Mesendoderm (in vitro differentiated cells): ENCODE measurements at regions not wholly inside any gene's neighbourhood (a gene's known extent, or its start where the extent isn't known, plus 50 kb on each side); places are given as distances from the start of the nearest gene placed in this dataset.
"Not testable (repeated sequence)": the region's sequence is repeated elsewhere in the genome, so short reads cannot be mapped to it uniquely, and the experiment has no call there.

Experiments used
- DNase-seq: peaks from one replicate; pipeline ENCODE4 v3.0.0; 2013
- H2AK5ac ChIP-seq: 2 replicates; pipeline ENCODE4 v1.6.1; 2013; ENCODE audit warnings: low read length, inconsistent platforms
- H2BK120ac ChIP-seq: 2 replicates; pipeline ENCODE4 v1.6.1; 2013; ENCODE audit warnings: low read depth, mild to moderate bottlenecking, low read length, moderate library complexity, mixed read lengths
- H2BK15ac ChIP-seq: replicated peaks from 2 replicates; pipeline ENCODE4 v1.6.1; 2013; ENCODE audit warnings: low read depth, mild to moderate bottlenecking, moderate library complexity
- H2BK5ac ChIP-seq: 2 replicates; pipeline ENCODE4 v1.6.1; 2013; ENCODE audit warnings: low read length, inconsistent platforms
- H3K18ac ChIP-seq: 2 replicates; pipeline ENCODE4 v1.6.1; 2013; ENCODE audit warnings: mild to moderate bottlenecking, low read length, mixed read lengths
- H3K23ac ChIP-seq: one replicate; pipeline ENCODE4 v1.6.1; 2013; ENCODE audit warnings: low read length
- H3K27ac ChIP-seq: 2 replicates; pipeline ENCODE4 v1.5.1; 2013; ENCODE audit warnings: low read depth, mild to moderate bottlenecking, inconsistent platforms, low read length, moderate library complexity
- H3K27me3 ChIP-seq: 2 replicates; pipeline ENCODE4 v1.6.1; 2013; ENCODE audit warnings: low read length, control low read depth, mild to moderate bottlenecking, inconsistent platforms; ENCODE audit not compliant: insufficient read depth, poor library complexity
- H3K36me3 ChIP-seq: 2 replicates; pipeline ENCODE4 v1.6.1; 2013; ENCODE audit warnings: low read length, inconsistent platforms; ENCODE audit not compliant: control insufficient read depth, insufficient read depth
- H3K4ac ChIP-seq: one replicate; pipeline ENCODE4 v1.6.1; 2013; ENCODE audit warnings: low read depth, mild to moderate bottlenecking, low read length, moderate library complexity
- H3K4me1 ChIP-seq: 2 replicates; pipeline ENCODE4 v1.6.1; 2013; ENCODE audit warnings: low read depth, low read length, inconsistent platforms; ENCODE audit not compliant: control insufficient read depth
- H3K4me2 ChIP-seq: 2 replicates; pipeline ENCODE4 v1.6.1; 2013; ENCODE audit warnings: low read length
- H3K4me3 ChIP-seq: 2 replicates; pipeline ENCODE4 v1.5.1; 2013; ENCODE audit warnings: mild to moderate bottlenecking, low read length
- H3K56ac ChIP-seq: one replicate; pipeline ENCODE4 v1.6.1; 2013; ENCODE audit warnings: low read length
- H3K79me1 ChIP-seq: 2 replicates; pipeline ENCODE4 v1.6.1; 2013; ENCODE audit warnings: low read length, inconsistent platforms
- H3K79me2 ChIP-seq: 2 replicates; pipeline ENCODE4 v1.6.1; 2013; ENCODE audit warnings: mild to moderate bottlenecking, low read length; ENCODE audit not compliant: control insufficient read depth, insufficient read depth
- H3K9ac ChIP-seq: 2 replicates; pipeline ENCODE4 v1.6.1; 2013; ENCODE audit warnings: low read length, inconsistent platforms
- H4K5ac ChIP-seq: one replicate; pipeline ENCODE4 v1.6.1; 2013; ENCODE audit warnings: low read length
- H4K8ac ChIP-seq: one replicate; pipeline ENCODE4 v1.6.1; 2013; ENCODE audit warnings: low read depth, mild to moderate bottlenecking, control low read depth, low read length, moderate library complexity
- WGBS: extraction: QIAGEN DNeasy Blood & Tissue Kit; methylation state at CpG from one replicate; pipeline ENCODE4 v1.1.7; 2013; ENCODE audit warnings: low lambda C conversion rate, missing lambda C conversion rate; ENCODE audit not compliant: insufficient coverage; ENCODE audit errors: extremely low coverage; 5-methylcytosine and 5-hydroxymethylcytosine counted together

DNA sequence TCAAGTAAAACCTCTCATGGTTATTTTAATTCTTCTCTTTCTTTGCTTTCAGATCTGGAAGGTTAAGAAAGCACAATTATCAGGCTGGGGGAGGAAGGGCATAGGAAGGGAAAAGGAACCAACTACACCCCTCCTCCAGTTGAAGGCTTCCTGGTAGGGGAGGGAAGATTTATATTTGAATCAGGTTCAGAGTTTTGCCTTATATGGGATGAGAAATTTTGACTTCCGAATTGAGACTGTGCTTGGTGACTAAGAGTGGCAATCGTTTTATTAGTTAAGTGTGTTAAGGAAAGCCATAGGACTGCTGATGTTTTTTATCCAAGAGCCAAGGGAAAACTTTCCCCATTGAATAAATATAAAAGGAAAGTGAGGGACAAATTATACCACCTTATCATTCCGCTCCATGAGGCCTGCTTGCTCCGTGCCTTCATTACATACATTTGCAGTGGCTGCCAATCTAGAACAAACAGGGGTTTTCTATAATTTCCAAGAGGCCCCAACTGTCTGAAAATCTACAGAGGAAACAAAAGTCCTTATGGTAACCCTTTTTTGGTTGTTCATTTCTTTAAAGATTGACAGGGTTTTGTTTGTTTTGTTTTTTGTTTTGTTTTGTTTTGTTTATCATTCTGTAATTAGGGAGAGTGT is 115.7 kb upstream of the EPB41L4A start:
- H3K18ac ChIP-seq: no peak overlapping the region
- H3K4me3 ChIP-seq: no peak overlapping the region
- H3K23ac ChIP-seq: no peak overlapping the region
- H3K4me2 ChIP-seq: no peak overlapping the region
- no peak overlapping the region for H3K9ac ChIP-seq
- H3K79me2 ChIP-seq: no peaks in the 10 kb centered on the region
- H3K27me3 ChIP-seq: no peaks in the 10 kb centered on the region
- H2BK15ac ChIP-seq: no peak overlapping the region
- H2BK120ac ChIP-seq: no peak overlapping the region
- H3K56ac ChIP-seq: no peak overlapping the region
- no CpG with 5 or more reads among the region's 4 CpGs for WGBS
- no peak overlapping the region for H4K5ac ChIP-seq
- no peak overlapping the region for H4K8ac ChIP-seq
- H3K27ac ChIP-seq: no peak overlapping the region
- H3K4ac ChIP-seq: no peak overlapping the region
- peaks cover 7% of the 10 kb centered on the region for H3K4me1 ChIP-seq
- H3K36me3 ChIP-seq: no peaks in the 10 kb centered on the region
- H3K79me1 ChIP-seq: no peaks in the 10 kb centered on the region
- H2BK5ac ChIP-seq: no peak overlapping the region
- H2AK5ac ChIP-seq: no peak overlapping the region
- no peak for DNase-seq

DNA sequence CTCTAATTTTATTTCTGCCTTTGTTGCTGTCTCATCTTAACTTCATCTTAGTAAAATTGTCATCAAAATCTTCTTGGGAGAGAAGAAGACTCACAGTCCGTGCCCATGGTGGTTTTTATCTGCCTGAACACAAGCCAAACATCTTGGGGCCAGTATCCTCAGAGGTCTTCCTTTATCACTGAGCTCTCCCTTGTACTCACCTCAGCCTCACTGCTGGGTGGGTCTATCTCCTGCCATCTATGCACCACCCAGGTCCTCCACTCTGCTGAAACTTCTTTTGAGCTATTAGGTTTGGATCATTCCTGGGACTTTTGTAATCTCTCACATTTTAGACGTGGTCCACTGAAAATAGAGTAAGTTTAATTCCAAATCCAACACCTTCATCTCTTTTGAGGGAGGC is 116.3 kb upstream of the EPB41L4A start:
- Histone ChIP-seq H3K18ac (no peak overlapping the region), H2BK15ac (no peak overlapping the region), H3K79me2 (no peaks in the 10 kb centered on the region), H3K4me2 (no peak overlapping the region), H3K27me3 (no peaks in the 10 kb centered on the region), H3K23ac (no peak overlapping the region), H4K5ac (no peak overlapping the region), H3K36me3 (no peaks in the 10 kb centered on the region), H2BK5ac (no peak overlapping the region), H3K4me1 (peaks cover 7% of the 10 kb centered on the region), H4K8ac (no peak overlapping the region), H3K56ac (no peak overlapping the region), H3K27ac (no peak overlapping the region), H3K4ac (no peak overlapping the region), H2AK5ac (no peak overlapping the region), H2BK120ac (no peak overlapping the region), H3K4me3 (no peak overlapping the region), H3K9ac (no peak overlapping the region), H3K79me1 (no peaks in the 10 kb centered on the region)
- no CpG with 5 or more reads among the region's 2 CpGs for WGBS
- no peak for DNase-seq

DNA sequence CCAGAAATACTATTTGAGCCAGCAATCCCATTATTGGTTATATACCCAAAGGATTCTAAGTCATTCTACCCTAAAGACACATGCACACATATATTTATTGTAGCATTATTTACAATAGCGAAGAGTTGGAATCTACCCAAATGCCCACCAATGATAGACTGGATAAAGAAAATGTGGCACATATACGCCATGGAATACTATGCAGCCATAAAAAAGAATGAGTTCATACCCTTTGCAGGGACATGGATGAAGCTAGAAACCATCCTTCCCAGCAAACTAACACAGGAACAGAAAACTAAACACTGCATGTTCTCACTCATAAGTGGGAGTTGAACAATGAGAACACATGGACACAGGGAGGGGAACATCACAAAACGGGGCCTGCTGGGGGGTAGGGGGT is 125.5 kb upstream of the EPB41L4A start:
- H3K36me3 ChIP-seq, H4K5ac ChIP-seq, H3K4ac ChIP-seq, H3K9ac ChIP-seq, H3K79me2 ChIP-seq, H3K27me3 ChIP-seq, H2BK15ac ChIP-seq, H3K4me1 ChIP-seq, H3K27ac ChIP-seq, H4K8ac ChIP-seq, H2AK5ac ChIP-seq, H3K79me1 ChIP-seq, H2BK120ac ChIP-seq, H3K23ac ChIP-seq, H2BK5ac ChIP-seq, H3K4me2 ChIP-seq, H3K18ac ChIP-seq, H3K4me3 ChIP-seq, H3K56ac ChIP-seq, DNase-seq: not testable (repeated sequence)
- no CpG with 5 or more reads among the region's 3 CpGs for WGBS

DNA sequence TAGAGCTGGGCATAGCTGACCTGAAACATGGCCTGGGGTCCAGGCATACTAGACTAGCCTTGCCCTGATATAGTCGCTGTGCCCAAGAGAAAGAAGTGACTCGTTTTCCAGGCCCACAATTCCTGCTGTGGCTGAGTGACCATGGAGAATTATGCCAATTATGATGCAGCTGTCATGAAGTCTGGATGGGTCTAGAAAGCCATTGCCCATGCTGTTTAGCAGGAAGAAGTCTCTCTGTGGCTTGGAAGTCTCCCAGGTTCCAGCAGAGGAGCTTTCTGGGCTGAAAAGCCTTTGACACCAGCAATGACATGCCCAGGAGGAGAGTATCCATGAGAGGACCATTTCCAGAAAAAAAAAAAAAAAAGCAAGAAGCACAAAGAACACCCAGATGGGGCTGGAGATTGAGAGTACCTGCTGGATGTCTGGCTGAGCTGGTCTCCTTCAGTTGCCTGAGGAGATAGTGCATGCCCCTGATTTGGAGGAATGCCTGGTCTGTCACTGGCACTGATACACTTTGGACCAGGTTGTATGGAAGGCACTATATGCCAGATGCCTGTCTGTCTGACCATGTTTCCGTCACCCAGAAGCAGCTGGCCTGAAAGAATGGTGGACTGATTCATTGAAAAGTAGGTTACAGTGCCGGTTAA is 128.0 kb upstream of the EPB41L4A start:
- Histone ChIP-seq H2BK5ac (no peak overlapping the region), H3K79me1 (no peaks in the 10 kb centered on the region), H3K36me3 (no peaks in the 10 kb centered on the region), H3K4me3 (no peak overlapping the region), H3K27ac (no peak overlapping the region), H3K79me2 (no peaks in the 10 kb centered on the region), H3K4me1 (no peaks in the 10 kb centered on the region), H4K8ac (no peak overlapping the region), H3K56ac (no peak overlapping the region), H4K5ac (no peak overlapping the region), H2BK15ac (no peak overlapping the region), H3K4ac (no peak overlapping the region), H3K18ac (no peak overlapping the region), H2BK120ac (no peak overlapping the region), H2AK5ac (no peak overlapping the region), H3K23ac (no peak overlapping the region), H3K4me2 (no peak overlapping the region), H3K27me3 (no peaks in the 10 kb centered on the region), H3K9ac (no peak overlapping the region)
- DNase-seq: no peak
- no CpG with 5 or more reads among the region's 4 CpGs for WGBS

DNA sequence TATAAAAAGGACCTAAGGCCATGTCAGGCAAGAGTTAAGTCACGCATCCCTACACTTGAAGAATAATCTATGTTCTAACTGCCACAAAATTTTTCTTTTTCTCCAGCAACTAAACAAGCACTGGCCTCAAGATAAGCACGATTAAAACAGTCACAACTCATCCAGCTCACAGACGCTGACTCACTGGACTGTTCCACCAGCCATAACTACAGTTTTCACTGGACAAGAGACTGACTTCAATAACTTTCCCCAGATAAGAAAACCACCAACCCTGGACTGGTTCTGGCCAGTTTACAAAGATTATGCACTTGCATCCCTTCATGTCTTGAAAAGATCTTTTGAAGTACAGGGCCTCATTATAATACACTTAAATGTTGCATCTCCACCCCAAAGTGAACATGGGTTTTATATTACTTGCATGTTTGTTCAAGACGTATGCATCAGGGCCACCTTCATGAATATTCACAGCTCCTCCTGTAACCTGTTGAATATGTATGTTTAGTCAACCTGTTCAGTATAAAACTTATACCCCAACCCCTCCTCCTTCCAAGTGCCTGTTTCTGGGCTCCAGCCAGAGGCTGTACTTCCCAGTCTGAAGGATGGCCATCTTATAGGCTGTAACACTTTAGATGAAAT is 129.3 kb upstream of the EPB41L4A start:
- Histone ChIP-seq H2BK5ac (no peak overlapping the region), H3K27ac (no peak overlapping the region), H3K79me1 (no peaks in the 10 kb centered on the region), H3K18ac (no peak overlapping the region), H3K4ac (no peak overlapping the region), H3K9ac (no peak overlapping the region), H2BK120ac (no peak overlapping the region), H2BK15ac (no peak overlapping the region), H3K4me1 (no peaks in the 10 kb centered on the region), H3K56ac (no peak overlapping the region), H3K36me3 (no peaks in the 10 kb centered on the region), H3K4me3 (no peak overlapping the region), H3K23ac (no peak overlapping the region), H2AK5ac (no peak overlapping the region), H3K4me2 (no peak overlapping the region), H3K27me3 (no peaks in the 10 kb centered on the region), H4K5ac (no peak overlapping the region), H3K79me2 (no peaks in the 10 kb centered on the region), H4K8ac (no peak overlapping the region)
- DNase-seq: no peak
- no CpG with 5 or more reads among the region's 4 CpGs for WGBS
